ENCODE measurements at regions not wholly inside any gene's neighbourhood (a gene's known extent, or its start where the extent isn't known, plus 50 kb on each side); places are given as distances from the start of the nearest gene placed in this dataset.
"Not testable (repeated sequence)": the region's sequence is repeated elsewhere in the genome, so short reads cannot be mapped to it uniquely, and the experiment has no call there.

DNA sequence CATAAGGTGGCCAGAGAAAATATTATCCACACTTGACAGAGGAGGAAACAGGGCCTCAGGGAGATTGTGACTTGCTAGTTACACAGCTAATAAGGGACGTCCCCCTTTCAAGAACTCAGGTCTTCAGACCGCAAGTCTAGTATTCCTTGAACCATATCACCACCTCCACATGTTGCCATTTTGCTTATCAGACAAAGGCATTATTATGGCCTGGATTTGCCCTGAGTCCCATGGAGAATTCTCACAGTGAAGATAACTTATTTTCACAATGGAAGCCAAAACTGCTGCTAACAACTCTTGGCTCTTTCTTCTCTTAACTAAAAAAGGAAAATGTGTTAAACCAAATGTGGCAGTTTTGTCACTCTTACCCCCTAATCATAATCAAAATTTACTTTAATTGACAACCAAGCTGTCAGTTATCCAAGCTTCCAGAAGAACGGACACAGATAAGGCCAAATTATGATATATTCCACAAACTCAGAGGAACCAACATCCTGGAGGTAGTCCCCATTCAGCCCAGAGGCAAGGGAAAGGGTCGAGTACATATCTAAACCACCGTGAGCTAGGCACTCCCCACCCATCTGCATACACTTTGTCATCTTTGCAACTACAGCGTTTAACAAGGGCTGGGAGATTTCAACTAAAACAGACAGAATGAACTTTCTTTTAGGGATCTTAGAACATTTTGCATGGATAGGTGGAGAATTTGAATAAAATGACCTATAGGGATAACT lies 63.6 kb upstream of the THBS1 start:
- POLR2A ChIA-PET: no interaction called here

DNA sequence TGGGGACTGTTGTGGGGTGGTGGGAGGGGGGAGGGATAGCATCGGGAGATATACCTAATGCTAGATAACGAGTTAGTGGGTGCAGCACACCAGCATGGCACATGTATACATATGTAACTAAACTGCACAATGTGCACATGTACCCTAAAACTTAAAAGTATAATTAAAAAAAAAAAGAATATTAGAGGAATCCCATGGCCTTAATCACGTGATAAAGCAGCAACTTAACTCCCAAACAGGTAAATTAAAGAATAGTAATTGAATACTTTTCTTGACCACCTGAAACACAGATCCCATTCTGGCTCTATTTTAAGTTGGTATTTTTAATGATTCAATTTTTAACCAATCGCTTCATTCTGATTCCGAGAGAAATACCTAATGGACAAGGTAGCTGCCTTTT lies 56.9 kb upstream of the THBS1 start:
- H3K36me3 ChIP-seq (ENCODE audit: insufficient read depth, low read length); H3K27ac ChIP-seq (ENCODE audit: low read depth, low read length); H3K4me3 Mint-ChIP-seq; DNase-seq; H3K27me3 ChIP-seq (ENCODE audit: insufficient read depth, low read length, poor library complexity, severe bottlenecking); H3K36me3 Mint-ChIP-seq; H3K9me3 Mint-ChIP-seq; H3K4me1 ChIP-seq (ENCODE audit: insufficient read depth, low read length); H3K4me1 Mint-ChIP-seq; H3K4me3 ChIP-seq (ENCODE audit: low read length); H3K9me3 ChIP-seq (ENCODE audit: low read length); CTCF ChIA-PET; H3K27ac Mint-ChIP-seq; POLR2A ChIA-PET: not testable (repeated sequence)
- peaks cover 11 to 41% of the 10 kb centered on the region in 2 donors for H3K27me3 Mint-ChIP-seq

More for the DNA sequence above, 63.6 kb upstream of the THBS1 start:
- H3K4me1 ChIP-seq (ENCODE audit: insufficient read depth, low read length): no peaks in the 10 kb centered on the region
- Mint-ChIP-seq H3K4me3 (no peak overlapping the region), H3K4me1 (no peaks in the 10 kb centered on the region), H3K36me3 (peaks cover 0 to 4% (median 3%) of the 10 kb centered on the region in 3 donors), H3K9me3 (peaks cover 14 to 26% (median 17%) of the 10 kb centered on the region in 5 donors), H3K27me3 (peaks cover 22 to 79% of the 10 kb centered on the region in 2 donors), H3K27ac (no peak overlapping the region)
- no peak overlapping the region for H3K4me3 ChIP-seq (ENCODE audit: low read length)
- no peak overlapping the region for H3K27ac ChIP-seq (ENCODE audit: low read depth, low read length)
- no peak for DNase-seq
- no peaks in the 10 kb centered on the region for H3K27me3 ChIP-seq (ENCODE audit: insufficient read depth, low read length, poor library complexity, severe bottlenecking)
- CTCF ChIA-PET: no interaction called here
- no peaks in the 10 kb centered on the region for H3K9me3 ChIP-seq (ENCODE audit: low read length)
- H3K36me3 ChIP-seq (ENCODE audit: insufficient read depth, low read length): no peaks in the 10 kb centered on the region

DNA sequence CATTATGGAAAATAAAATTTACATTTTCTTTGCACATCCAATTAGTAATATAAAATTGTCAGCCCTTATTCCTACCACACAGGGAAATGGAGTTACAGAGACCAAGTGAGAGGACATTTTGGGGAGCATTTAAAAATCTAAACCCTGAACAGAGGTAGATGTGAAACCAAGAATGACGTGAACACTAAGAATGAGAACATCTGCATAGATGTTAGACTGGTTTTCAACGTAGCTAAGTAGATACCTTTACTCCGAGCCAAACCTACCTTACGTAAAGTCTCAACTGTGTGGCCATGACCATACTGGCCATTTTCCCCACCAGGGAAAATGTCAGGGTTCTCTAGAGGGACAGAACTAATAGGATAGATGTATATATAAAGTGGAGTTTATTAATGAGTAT lies 51.4 kb upstream of the THBS1 start:
- Mint-ChIP-seq H3K36me3 (no peaks in the 10 kb centered on the region), H3K9me3 (peaks cover 0 to 4% (median 0%) of the 10 kb centered on the region in 5 donors), H3K4me1 (no peaks in the 10 kb centered on the region)

DNA sequence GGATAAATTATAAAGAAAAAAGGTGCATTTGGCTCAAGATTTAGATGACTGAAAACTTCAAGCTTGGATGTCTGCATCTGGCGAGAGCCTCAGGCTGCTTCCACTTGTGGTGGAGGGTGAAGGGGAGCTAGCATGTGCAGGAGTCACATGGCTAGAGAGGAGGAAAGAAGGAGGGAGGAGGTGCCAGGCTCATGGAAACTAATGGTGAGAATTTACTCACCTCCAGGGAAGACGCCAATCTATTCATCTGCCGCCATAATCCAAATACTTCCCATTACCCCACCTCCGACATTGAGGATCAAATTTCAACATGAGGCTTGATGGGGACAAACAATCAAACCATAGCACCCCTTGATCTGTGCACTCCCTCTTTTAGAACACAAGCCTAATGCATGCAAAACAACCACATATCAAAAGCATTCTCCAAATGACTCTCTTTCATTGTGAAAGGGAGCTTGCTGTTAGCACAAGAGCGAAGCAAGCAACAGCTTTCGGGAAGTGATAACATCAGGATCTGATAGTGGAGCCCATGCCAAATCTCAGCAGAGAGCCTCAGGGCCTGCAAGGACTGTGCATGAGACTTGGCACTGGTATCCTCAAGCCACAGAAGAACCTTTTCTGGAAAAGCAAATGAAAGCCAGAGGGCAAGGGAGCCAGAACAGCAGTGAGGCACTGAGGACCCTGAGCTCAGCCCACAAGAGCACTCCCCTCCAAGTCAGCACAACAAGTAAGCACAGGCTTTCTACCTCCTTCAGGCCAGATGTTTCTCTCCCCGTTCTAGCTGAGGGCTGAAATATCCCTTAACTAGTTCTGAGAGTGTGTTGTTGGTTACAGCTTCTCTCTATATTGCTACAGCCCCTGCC lies 50.2 kb upstream of the THBS1 start:
- no peaks in the 10 kb centered on the region for H3K9me3 ChIP-seq (ENCODE audit: low read length)
- ChIA-PET POLR2A (no interaction called here), CTCF (no interaction called here)
- H3K36me3 ChIP-seq (ENCODE audit: insufficient read depth, low read length): no peaks in the 10 kb centered on the region
- H3K4me3 ChIP-seq (ENCODE audit: low read length): no peak overlapping the region
- Mint-ChIP-seq H3K4me1 (no peaks in the 10 kb centered on the region), H3K27ac (no peak overlapping the region), H3K4me3 (no peak overlapping the region), H3K36me3 (no peaks in the 10 kb centered on the region), H3K9me3 (peaks cover 0 to 4% (median 0%) of the 10 kb centered on the region in 5 donors), H3K27me3 (peaks cover 7 to 15% of the 10 kb centered on the region in 2 donors)
- DNase-seq: no peak
- no peaks in the 10 kb centered on the region for H3K27me3 ChIP-seq (ENCODE audit: insufficient read depth, low read length, poor library complexity, severe bottlenecking)
- H3K27ac ChIP-seq (ENCODE audit: low read depth, low read length): no peak overlapping the region
- H3K4me1 ChIP-seq (ENCODE audit: insufficient read depth, low read length): no peaks in the 10 kb centered on the region

More for the DNA sequence above, 51.4 kb upstream of the THBS1 start:
- CTCF ChIA-PET: no interaction called here
- H3K27me3 Mint-ChIP-seq: peaks cover 8 to 21% of the 10 kb centered on the region in 2 donors
- Histone ChIP-seq H3K36me3 (ENCODE audit: insufficient read depth, low read length) (no peaks in the 10 kb centered on the region), H3K9me3 (ENCODE audit: low read length) (no peaks in the 10 kb centered on the region), H3K4me3 (ENCODE audit: low read length) (no peak overlapping the region), H3K27ac (ENCODE audit: low read depth, low read length) (no peak overlapping the region), H3K4me1 (ENCODE audit: insufficient read depth, low read length) (no peaks in the 10 kb centered on the region), H3K27me3 (ENCODE audit: insufficient read depth, low read length, poor library complexity, severe bottlenecking) (no peaks in the 10 kb centered on the region)
- no peak overlapping the region for H3K4me3 Mint-ChIP-seq
- no peak overlapping the region for H3K27ac Mint-ChIP-seq
- no peak for DNase-seq
- POLR2A ChIA-PET: no interaction called here
